K562 (cell line): ENCODE measurements at regions not wholly inside any gene's neighbourhood (a gene's known extent, or its start where the extent isn't known, plus 50 kb on each side); places are given as distances from the start of the nearest gene placed in this dataset.

ENCODE experiments used
- ATAC-seq: fragments of 200-7000 bp; cut with Tn5 transposase; 3 replicates; pipeline ENCODE4 v1.9.1; 2020; ENCODE audit warnings: moderate library complexity
- BruUV-seq: library from RNA; stranded (reverse); fragments of 400-500 nt; replicated peaks from 2 replicates; lab custom pipeline; 2021; lab: Mats Ljungman, UMichigan
- CTCF ChIA-PET: fragments of 300-600 bp; formaldehyde crosslinking; extraction: SDS; loops from one replicate; lab custom pipeline; 2021; ENCODE audit warnings: low intra/inter-chr PET ratio; lab: Yijun Ruan, JAX
- POLR2A ChIA-PET: fragments of 300-600, 350-650 bp; sonication (Branson Sonifier 250); formaldehyde crosslinking; extraction: SDS; loops from one replicate; lab custom pipeline; 2021; ENCODE audit warnings: antibody characterized with exemption, inconsistent platforms; lab: Yijun Ruan, JAX
- DNase-seq, 4 experiments: peaks; one replicate each; pipeline versions ENCODE4 v3.0.0 to v3.0.0-alpha.2; 2011 to 2018; ENCODE audit warnings: low spot score in 3 of 4, mixed read lengths in 3 of 4; ENCODE audit errors: extremely low read depth in 1 of 4
- FAIRE-seq: peaks from 2 replicates; lab custom pipeline; 2011; peaks lifted over from hg19 to GRCh38; lab: Jason Lieb, UNC
- H2AFZ ChIP-seq: 2 replicates; pipeline ENCODE4 v1.6.0; 2011; ENCODE audit warnings: low read depth, low read length, control low read depth, inconsistent platforms
- H3K27ac ChIP-seq: fragments of 200-600 bp; 3 replicates; pipeline ENCODE4 v1.8.0; 2011; ENCODE audit warnings: low read depth, mild to moderate bottlenecking, control low read depth, inconsistent platforms, low read length, moderate library complexity, mixed read lengths; ENCODE audit errors: extremely low read depth
- H3K27me3 ChIP-seq, 2 experiments: fragments of 300-600 bp in 1 of 2; 2 replicates in 1 of 2; 3 replicates in 1 of 2; pipeline versions ENCODE4 v1.6.0 to v1.8.0; 2011; ENCODE audit warnings: inconsistent platforms in 2 of 2, low read length in 2 of 2, mild to moderate bottlenecking in 1 of 2, mixed read lengths in 1 of 2, moderate library complexity in 1 of 2; ENCODE audit not compliant: control insufficient read depth in 2 of 2, insufficient read depth in 2 of 2
- H3K36me3 ChIP-seq: fragments of 300-600 bp; 3 replicates; pipeline ENCODE4 v1.8.0; 2011; ENCODE audit warnings: mild to moderate bottlenecking, low read length, inconsistent platforms; ENCODE audit not compliant: control insufficient read depth, insufficient read depth
- H3K4me1 ChIP-seq, 2 experiments: fragments of 200-600 bp in 1 of 2; replicated peaks in 1 of 2; 2 replicates in 1 of 2; 3 replicates in 1 of 2; pipeline versions ENCODE4 v1.5.1 to v1.8.0; 2011; ENCODE audit warnings: inconsistent platforms in 2 of 2, low read length in 2 of 2, mild to moderate bottlenecking in 1 of 2, mixed read lengths in 1 of 2, moderate library complexity in 1 of 2; ENCODE audit not compliant: control insufficient read depth in 2 of 2, insufficient read depth in 2 of 2
- H3K4me2 ChIP-seq: 2 replicates; pipeline ENCODE4 v1.6.1; 2011; ENCODE audit warnings: low read length, control low read depth, inconsistent platforms, mixed read lengths; ENCODE audit not compliant: insufficient read depth
- H3K4me3 ChIP-seq: fragments of 200-600 bp; sonication (generic), shearing (Covaris generic); 2 replicates; pipeline ENCODE4 v1.5.1; 2016; ENCODE audit warnings: control low read depth, inconsistent platforms
- H3K79me2 ChIP-seq: fragments of 200-600 bp; 3 replicates; pipeline ENCODE4 v1.8.0; 2011; ENCODE audit warnings: low read length, inconsistent platforms; ENCODE audit not compliant: control insufficient read depth, insufficient read depth
- H3K9ac ChIP-seq, 2 experiments: 2 replicates each; pipeline versions ENCODE4 v1.6.0 to v1.6.1; 2011; ENCODE audit warnings: low read depth in 2 of 2, low read length in 2 of 2, control low read depth in 1 of 2, inconsistent platforms in 1 of 2, mild to moderate bottlenecking in 1 of 2, mixed read lengths in 1 of 2; ENCODE audit not compliant: insufficient read depth in 1 of 2
- H3K9me1 ChIP-seq: one replicate; pipeline ENCODE4 v1.6.0; 2011; ENCODE audit warnings: inconsistent platforms, mild to moderate bottlenecking, low read length, moderate library complexity; ENCODE audit not compliant: control insufficient read depth, insufficient read depth
- H3K9me3 ChIP-seq: replicated peaks from 2 replicates; pipeline ENCODE4 v1.5.1; 2011; ENCODE audit warnings: low read depth, low read length, inconsistent platforms; ENCODE audit not compliant: control insufficient read depth, insufficient read depth
- H4K20me1 ChIP-seq: replicated peaks from 2 replicates; pipeline ENCODE4 v1.6.1; 2011; ENCODE audit warnings: low read length, inconsistent platforms, mixed read lengths; ENCODE audit not compliant: control insufficient read depth, insufficient read depth
- ELF2 ChIP-seq: fragments of 250-450 bp; sonication (Bioruptor Pico); IDR thresholded peaks from 2 replicates; pipeline ENCODE4 v1.5.0; 2021; ENCODE audit warnings: mild to moderate bottlenecking
- KDM1A ChIP-seq, 2 experiments: fragments of 450-650 bp; IDR thresholded peaks; 2 replicates each; pipeline ENCODE4 v1.6.1; 2016; ENCODE audit warnings: mild to moderate bottlenecking in 2 of 2
- MEIS2 ChIP-seq: fragments of 450-650 bp; IDR thresholded peaks from 2 replicates; pipeline ENCODE4 v1.6.1; 2014; ENCODE audit warnings: mild to moderate bottlenecking; ENCODE audit not compliant: partially characterized antibody
- NCOA4 ChIP-seq: fragments of 450-650 bp; IDR thresholded peaks from 2 replicates; pipeline ENCODE4 v1.6.1; 2018; ENCODE audit warnings: mild to moderate bottlenecking; ENCODE audit not compliant: partially characterized antibody
- PHB ChIP-seq: fragments of 250-450 bp; sonication (Bioruptor Pico); IDR thresholded peaks from 2 replicates; pipeline ENCODE4 v1.5.0; 2021
- SIX5 ChIP-seq, 2 experiments: IDR thresholded peaks; 2 replicates each; pipeline ENCODE4 v1.6.1; 2011; ENCODE audit warnings: low read length in 2 of 2, borderline replicate concordance in 1 of 2, low read depth in 1 of 2, mild to moderate bottlenecking in 1 of 2, moderate library complexity in 1 of 2; ENCODE audit not compliant: insufficient read depth in 1 of 2
- ZBTB8A ChIP-seq: fragments of 450-650 bp; IDR thresholded peaks from 2 replicates; pipeline ENCODE4 v1.6.1; 2018; ENCODE audit warnings: mild to moderate bottlenecking, moderate library complexity; ENCODE audit not compliant: partially characterized antibody
- ZFP30 ChIP-seq: fragments of 250-450 bp; sonication (Bioruptor Pico); IDR thresholded peaks from 2 replicates; pipeline ENCODE4 v1.8.0; 2022; ENCODE audit warnings: moderate library complexity, mild to moderate bottlenecking, inconsistent platforms, borderline replicate concordance
- ZNF12 ChIP-seq: sonication (generic); formaldehyde crosslinking; IDR thresholded peaks from 2 replicates; pipeline ENCODE4 v1.4.0; 2020; ENCODE audit warnings: mild to moderate bottlenecking, missing genetic modification reagents
- ZNF212 ChIP-seq: fragments of 450-650 bp; formaldehyde crosslinking; IDR thresholded peaks from 2 replicates; pipeline ENCODE4 v1.4.0; 2020; ENCODE audit warnings: mild to moderate bottlenecking
- ZNF444 ChIP-seq: fragments of 250-450 bp; sonication (Bioruptor Pico); IDR thresholded peaks from 2 replicates; pipeline ENCODE4 v1.4.0; 2020; ENCODE audit warnings: mild to moderate bottlenecking, moderate library complexity
- ZNF76 ChIP-seq: fragments of 250-450 bp; sonication (Bioruptor Pico); IDR thresholded peaks from 2 replicates; pipeline ENCODE4 v1.4.0; 2020; ENCODE audit warnings: mild to moderate bottlenecking, moderate library complexity, borderline replicate concordance
- WGBS: fragments of 100-300 bp; shearing (Covaris generic); methylation state at CpG from one replicate; pipeline ENCODE4 v1.1.6; 2016; ENCODE audit warnings: low coverage, mixed read lengths; ENCODE audit not compliant: insufficient coverage; ENCODE audit errors: missing lambda C conversion rate; 5-methylcytosine and 5-hydroxymethylcytosine counted together
- in situ Hi-C: fragments of 300-500 bp; cut with MboI; formaldehyde crosslinking; loops from 4 replicates; pipeline ENCODE4 v1.15.0; 2018; ENCODE audit warnings: inconsistent platforms, mixed read lengths
- intact Hi-C: fragments of 100-400 bp; cut with micrococcal nuclease; formaldehyde crosslinking; loops from 2 replicates; pipeline ENCODE4 v1.14.2; 2022

DNA sequence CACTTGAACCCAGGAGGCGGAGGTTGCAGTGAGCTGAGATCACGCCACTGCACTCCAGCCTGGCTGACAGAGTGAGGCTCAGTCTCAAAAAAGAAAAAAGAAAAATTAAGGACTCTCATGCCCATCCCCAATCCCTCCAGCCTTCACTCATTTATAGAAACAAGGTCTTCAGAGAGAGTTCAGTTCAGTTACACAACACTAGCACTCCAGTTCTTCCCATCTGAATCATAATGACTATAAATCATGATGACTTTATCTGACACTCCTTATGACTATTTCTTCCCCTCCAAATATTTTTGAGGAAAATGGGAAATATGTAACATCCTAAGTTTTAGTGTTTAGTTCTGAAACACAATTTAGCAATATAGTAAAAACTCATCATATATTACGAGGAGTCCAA is 107.4 kb upstream of the LSM8 start:
- CTCF ChIA-PET = no interaction called here
- in situ Hi-C loops = no loop called here

DNA sequence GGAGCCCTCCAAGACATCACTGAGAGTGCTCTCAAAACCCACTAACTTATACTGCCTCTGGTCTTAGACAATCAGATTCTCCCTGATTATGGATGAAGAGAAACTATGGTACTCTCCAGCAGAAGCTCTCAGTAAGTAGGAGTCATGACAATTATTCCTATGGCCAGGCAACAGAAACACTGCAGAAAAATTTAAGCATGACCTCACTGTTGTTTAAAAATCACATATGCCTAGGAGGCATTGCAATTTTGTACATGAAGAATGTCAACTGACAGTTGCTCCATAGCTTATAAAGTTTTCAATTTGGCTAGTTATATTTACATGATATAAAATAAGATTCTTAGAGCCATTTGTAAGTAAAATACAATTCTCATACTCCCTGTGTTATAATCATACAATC is 105.9 kb upstream of the LSM8 start:
- CTCF ChIA-PET = no interaction called here
- H3K27ac ChIP-seq = no peak overlapping the region
- TF ChIP-seq KDM1A (IDR thresholded peaks at IDR 0.05) (no peak), ZNF212 (no peak), PHB (CRISPR knock-in tag) (no peak), ZNF12 (CRISPR knock-in tag) (no peak), NCOA4 (no peak), ZBTB8A (no peak), ELF2 (CRISPR knock-in tag) (no peak), ZNF76 (no peak), ZNF444 (CRISPR knock-in tag) (no peak), ZFP30 (CRISPR knock-in tag) (no peak)
- no peaks in the 10 kb centered on the region for H3K79me2 ChIP-seq
- no peak overlapping the region for H3K9ac ChIP-seq
- H3K9me1 ChIP-seq = no peaks in the 10 kb centered on the region
- BruUV-seq = no TSS peak
- H3K4me2 ChIP-seq = no peak overlapping the region
- no peaks in the 10 kb centered on the region for H3K36me3 ChIP-seq
- intact Hi-C loops = no loop called here
- H4K20me1 ChIP-seq = no peaks in the 10 kb centered on the region
- in situ Hi-C loops = no loop called here
- H2AFZ ChIP-seq = no peak overlapping the region
- H3K9me3 ChIP-seq = no peaks in the 10 kb centered on the region
- H3K4me1 ChIP-seq = no peaks in the 10 kb centered on the region
- ATAC-seq (no peak), DNase-seq (no peak), FAIRE-seq (no peak)
- H3K4me3 ChIP-seq = no peak overlapping the region
- POLR2A ChIA-PET = interaction anchor here (0.7 kb wide), 1 partner anchor 298 kb away, joined by 3 read pairs; no protein-coding TSS in a partner anchor
- no peaks in the 10 kb centered on the region for H3K27me3 ChIP-seq

More for the DNA sequence above, 107.4 kb upstream of the LSM8 start:
- WGBS = 0% methylated on average over 3 of the region's 3 CpGs
- Histone ChIP-seq H3K27me3 (no peaks in the 10 kb centered on the region), H3K79me2 (no peaks in the 10 kb centered on the region), H2AFZ (no peak overlapping the region), H3K9me3 (no peaks in the 10 kb centered on the region), H3K27ac (no peak overlapping the region), H3K4me2 (no peak overlapping the region), H4K20me1 (no peaks in the 10 kb centered on the region), H3K9me1 (no peaks in the 10 kb centered on the region), H3K4me1 (no peaks in the 10 kb centered on the region), H3K9ac (no peak overlapping the region), H3K4me3 (no peak overlapping the region), H3K36me3 (no peaks in the 10 kb centered on the region)
- TF ChIP-seq MEIS2 (peak; percentile 19), SIX5 (IDR thresholded peaks at IDR 0.05; ENCODE audit: borderline replicate concordance in 1 of 2, insufficient read depth in 1 of 2, low read depth in 1 of 2, low read length in 2 of 2) (no peak)
- intact Hi-C loops = no loop called here
- no peak for ATAC-seq
- BruUV-seq = no TSS peak
- POLR2A ChIA-PET = no interaction called here
- FAIRE-seq = no peak
- no peak for DNase-seq
